ENCODE measurements at regions not wholly inside any gene's neighbourhood (a gene's known extent, or its start where the extent isn't known, plus 50 kb on each side); places are given as distances from the start of the nearest gene placed in this dataset.

DNA sequence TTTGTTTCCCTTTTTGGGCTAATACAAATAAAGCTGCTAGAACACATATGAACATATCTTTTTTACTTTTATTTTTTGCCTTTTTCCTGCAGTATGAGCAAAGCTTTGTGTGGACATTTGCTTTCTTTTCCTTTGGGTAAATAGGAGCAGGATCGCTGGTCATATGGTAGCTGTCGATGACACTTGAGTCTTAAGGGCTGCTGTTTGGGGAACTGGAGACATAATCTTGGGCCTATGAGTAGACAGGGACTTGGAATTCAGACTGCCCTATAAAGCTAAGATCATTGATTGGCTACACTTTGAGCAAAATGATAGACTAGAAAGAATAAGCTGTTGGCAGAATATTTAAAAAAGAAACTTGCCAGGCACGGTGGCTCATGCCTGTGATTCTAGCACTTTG lies 60.9 kb upstream of the ABL1 start:
- H3K27me3 ChIP-seq (ENCODE audit: insufficient read depth, poor library complexity, severe bottlenecking) = no peaks in the 10 kb centered on the region
- no peak overlapping the region for H3K4me3 ChIP-seq (ENCODE audit: severe bottlenecking)
- H3K4me1 ChIP-seq (ENCODE audit: insufficient read depth, poor library complexity, severe bottlenecking) = no peaks in the 10 kb centered on the region
- H3K9me3 ChIP-seq (ENCODE audit: severe bottlenecking) = peaks cover 26% of the 10 kb centered on the region
- ATAC-seq (ENCODE audit: low read depth) (no peak), DNase-seq (ENCODE audit: low spot score) (no peak)
- no peaks in the 10 kb centered on the region for H3K36me3 ChIP-seq (ENCODE audit: low read depth)
- no peak overlapping the region for H3K27ac ChIP-seq (ENCODE audit: poor library complexity, severe bottlenecking)
- TF ChIP-seq CTCF (IDR thresholded peaks at IDR 0.05; ENCODE audit: poor library complexity, severe bottlenecking) = no peak

- Histone ChIP-seq H3K27ac (ENCODE audit: poor library complexity, severe bottlenecking) (no peak overlapping the region), H3K4me1 (ENCODE audit: insufficient read depth, poor library complexity, severe bottlenecking) (no peaks in the 10 kb centered on the region), H3K27me3 (ENCODE audit: insufficient read depth, poor library complexity, severe bottlenecking) (no peaks in the 10 kb centered on the region), H3K9me3 (ENCODE audit: severe bottlenecking) (peaks cover 30% of the 10 kb centered on the region), H3K4me3 (ENCODE audit: severe bottlenecking) (no peak overlapping the region), H3K36me3 (ENCODE audit: low read depth) (no peaks in the 10 kb centered on the region)
- TF ChIP-seq CTCF (IDR thresholded peaks at IDR 0.05; ENCODE audit: poor library complexity, severe bottlenecking) = no peak
- DNase-seq (ENCODE audit: low spot score) (no peak), ATAC-seq (ENCODE audit: low read depth) (no peak)
Measured at GRCh38 chr9:130775336-130775991, 59.6 kb upstream of the ABL1 start.

- Histone ChIP-seq H3K27me3 (ENCODE audit: insufficient read depth, poor library complexity, severe bottlenecking) (no peaks in the 10 kb centered on the region), H3K4me3 (ENCODE audit: severe bottlenecking) (no peak overlapping the region), H3K4me1 (ENCODE audit: insufficient read depth, poor library complexity, severe bottlenecking) (peaks cover 3% of the 10 kb centered on the region), H3K27ac (ENCODE audit: poor library complexity, severe bottlenecking) (no peak overlapping the region), H3K9me3 (ENCODE audit: severe bottlenecking) (peaks cover 36% of the 10 kb centered on the region), H3K36me3 (ENCODE audit: low read depth) (no peaks in the 10 kb centered on the region)
- no peak for DNase-seq (ENCODE audit: low spot score)
- TF ChIP-seq CTCF (IDR thresholded peaks at IDR 0.05; ENCODE audit: poor library complexity, severe bottlenecking) = no peak
- no peak for ATAC-seq (ENCODE audit: low read depth)
Measured at GRCh38 chr9:130779153-130779855, 55.8 kb upstream of the ABL1 start.

DNA sequence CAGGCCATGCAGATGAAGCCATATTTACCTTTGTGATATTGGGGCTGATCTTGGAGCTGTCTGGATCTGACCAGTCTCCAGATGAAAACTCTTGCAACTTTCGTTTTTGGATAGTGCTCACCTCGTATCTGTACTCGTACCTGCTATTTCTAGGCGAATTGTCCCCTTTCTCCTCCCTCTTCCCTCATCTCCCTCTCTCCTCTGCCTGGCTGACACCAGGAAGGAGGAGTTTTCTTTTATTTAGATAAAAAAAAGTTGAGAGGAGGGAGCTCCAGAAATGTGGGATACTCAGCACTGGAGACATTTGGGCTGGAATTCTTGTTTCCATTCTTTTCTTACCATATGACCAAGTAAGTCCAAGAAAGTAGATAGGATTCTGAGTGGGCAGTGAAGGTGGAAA lies 54.6 kb upstream of the ABL1 start:
- Histone ChIP-seq H3K4me3 (ENCODE audit: severe bottlenecking) (no peak overlapping the region), H3K9me3 (ENCODE audit: severe bottlenecking) (peaks cover 31% of the 10 kb centered on the region), H3K36me3 (ENCODE audit: low read depth) (no peaks in the 10 kb centered on the region), H3K27ac (ENCODE audit: poor library complexity, severe bottlenecking) (no peak overlapping the region), H3K27me3 (ENCODE audit: insufficient read depth, poor library complexity, severe bottlenecking) (no peaks in the 10 kb centered on the region), H3K4me1 (ENCODE audit: insufficient read depth, poor library complexity, severe bottlenecking) (peaks cover 3% of the 10 kb centered on the region)
- no peak for TF ChIP-seq CTCF (IDR thresholded peaks at IDR 0.05; ENCODE audit: poor library complexity, severe bottlenecking)
- ATAC-seq (ENCODE audit: low read depth) (no peak), DNase-seq (ENCODE audit: low spot score) (no peak)
